ENCODE measurements at regions not wholly inside any gene's neighbourhood (a gene's known extent, or its start where the extent isn't known, plus 50 kb on each side); places are given as distances from the start of the nearest gene placed in this dataset.
"Not testable (repeated sequence)": the region's sequence is repeated elsewhere in the genome, so short reads cannot be mapped to it uniquely, and the experiment has no call there.

DNA sequence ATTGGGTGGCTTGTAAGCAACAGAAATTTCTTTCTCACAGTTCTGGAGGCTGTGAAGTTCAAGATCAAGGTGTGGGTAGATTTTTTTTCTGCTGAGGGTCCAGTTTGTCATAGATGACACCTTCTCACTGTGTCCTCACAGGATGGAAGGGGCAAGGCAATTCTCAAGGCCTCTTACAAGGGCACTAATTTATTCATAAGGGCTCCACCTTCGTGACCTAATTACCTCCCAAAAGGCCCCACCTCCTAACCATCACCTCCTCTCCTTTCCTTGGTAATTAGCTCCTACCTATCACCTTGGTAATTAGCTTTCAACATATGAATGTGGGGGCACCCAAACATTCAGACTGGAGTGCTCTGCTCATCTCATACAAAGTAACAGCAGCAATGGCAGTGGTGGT is 92.3 kb upstream of the CD44 start:
- DNase-seq (no peak), ATAC-seq (ENCODE audit: low FRiP score) (no peak)
- intact Hi-C loops (cut with DNase I): no loop called here
- no peak overlapping the region for H3K27ac ChIP-seq (ENCODE audit: low read depth in 1 of 2, low read length in 2 of 2)
- no peaks in the 10 kb centered on the region for H3K27me3 ChIP-seq (ENCODE audit: control insufficient read depth in 1 of 2, insufficient read depth in 2 of 2, low read length in 1 of 2)
- H3K9me3 ChIP-seq (ENCODE audit: control insufficient read depth, low read length): no peaks in the 10 kb centered on the region
- H3K4me1 ChIP-seq (ENCODE audit: control insufficient read depth in 1 of 2, insufficient read depth in 2 of 2, low read length in 2 of 2): no peaks in the 10 kb centered on the region
- H3K4me3 ChIP-seq (ENCODE audit: low read length in 2 of 2): no peak overlapping the region
- H3K36me3 ChIP-seq (ENCODE audit: control insufficient read depth in 1 of 2, insufficient read depth in 2 of 2, low read length in 1 of 2): no peaks in the 10 kb centered on the region
- 99 to 100% methylated on average over 1 of the region's 1 CpG for WGBS, 2 donors

DNA sequence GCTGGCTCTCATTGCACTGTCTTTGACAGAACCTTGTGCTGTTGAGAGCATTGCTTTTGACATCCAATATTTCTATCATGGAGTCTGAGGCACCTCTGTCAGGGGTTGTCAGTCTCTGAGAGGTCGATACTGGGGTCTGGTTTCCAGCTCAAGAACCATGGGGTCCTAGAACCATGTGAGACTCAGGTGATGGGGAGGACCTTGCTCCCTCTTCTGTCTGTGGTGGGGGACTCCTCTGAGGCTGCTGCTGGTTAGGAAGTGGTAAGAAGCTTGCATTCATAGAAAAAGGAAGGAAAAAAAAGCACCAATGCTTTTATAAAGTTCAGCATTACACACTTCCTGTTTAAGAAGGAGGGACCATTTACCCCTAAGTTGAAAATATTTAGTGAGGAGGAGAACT is 91.8 kb upstream of the CD44 start:
- Histone ChIP-seq H3K4me3 (ENCODE audit: low read length in 2 of 2) (no peak overlapping the region), H3K4me1 (ENCODE audit: control insufficient read depth in 1 of 2, insufficient read depth in 2 of 2, low read length in 2 of 2) (no peaks in the 10 kb centered on the region), H3K9me3 (ENCODE audit: control insufficient read depth, low read length) (no peaks in the 10 kb centered on the region), H3K36me3 (ENCODE audit: control insufficient read depth in 1 of 2, insufficient read depth in 2 of 2, low read length in 1 of 2) (no peaks in the 10 kb centered on the region), H3K27me3 (ENCODE audit: control insufficient read depth in 1 of 2, insufficient read depth in 2 of 2, low read length in 1 of 2) (no peaks in the 10 kb centered on the region), H3K27ac (ENCODE audit: low read depth in 1 of 2, low read length in 2 of 2) (no peak overlapping the region)
- ATAC-seq (ENCODE audit: low FRiP score) (no peak), DNase-seq (no peak)
- intact Hi-C loops (cut with DNase I): no loop called here
- 83 to 92% methylated on average over 1 of the region's 1 CpG for WGBS, 2 donors

GRCh38 chr11:35047769-35048168 is 91.2 kb upstream of the CD44 start:
- H3K27ac ChIP-seq (ENCODE audit: low read depth in 1 of 2, low read length in 2 of 2): no peak overlapping the region
- H3K36me3 ChIP-seq (ENCODE audit: control insufficient read depth in 1 of 2, insufficient read depth in 2 of 2, low read length in 1 of 2): no peaks in the 10 kb centered on the region
- no peak overlapping the region for H3K4me3 ChIP-seq (ENCODE audit: low read length in 2 of 2)
- H3K4me1 ChIP-seq (ENCODE audit: control insufficient read depth in 1 of 2, insufficient read depth in 2 of 2, low read length in 2 of 2): no peaks in the 10 kb centered on the region
- H3K27me3 ChIP-seq (ENCODE audit: control insufficient read depth in 1 of 2, insufficient read depth in 2 of 2, low read length in 1 of 2): no peaks in the 10 kb centered on the region
- DNase-seq (no peak), ATAC-seq (ENCODE audit: low FRiP score) (no peak)
- WGBS, 2 donors: 94 to 99% methylated on average over 2 of the region's 2 CpGs
- H3K9me3 ChIP-seq (ENCODE audit: control insufficient read depth, low read length): no peaks in the 10 kb centered on the region
- intact Hi-C loops (cut with DNase I): no loop called here

- H3K36me3 ChIP-seq (ENCODE audit: control insufficient read depth in 1 of 2, insufficient read depth in 2 of 2, low read length in 1 of 2); H3K4me3 ChIP-seq (ENCODE audit: low read length in 2 of 2); H3K27me3 ChIP-seq (ENCODE audit: control insufficient read depth in 1 of 2, insufficient read depth in 2 of 2, low read length in 1 of 2); DNase-seq; H3K9me3 ChIP-seq (ENCODE audit: control insufficient read depth, low read length); H3K4me1 ChIP-seq (ENCODE audit: control insufficient read depth in 1 of 2, insufficient read depth in 2 of 2, low read length in 2 of 2); H3K27ac ChIP-seq (ENCODE audit: low read depth in 1 of 2, low read length in 2 of 2); intact Hi-C loops (cut with DNase I); ATAC-seq (ENCODE audit: low FRiP score): not testable (repeated sequence)
- WGBS, 2 donors: 36 to 60% methylated on average over 3 of the region's 3 CpGs
These were observed 90.6 kb upstream of the CD44 start for GRCh38 chr11:35048346-35048745.

GRCh38 chr11:35049859-35050531 is 89.0 kb upstream of the CD44 start:
- Histone ChIP-seq H3K4me3 (ENCODE audit: low read length in 2 of 2) (no peak overlapping the region), H3K27ac (ENCODE audit: low read depth in 1 of 2, low read length in 2 of 2) (no peak overlapping the region), H3K4me1 (ENCODE audit: control insufficient read depth in 1 of 2, insufficient read depth in 2 of 2, low read length in 2 of 2) (no peaks in the 10 kb centered on the region), H3K9me3 (ENCODE audit: control insufficient read depth, low read length) (no peaks in the 10 kb centered on the region), H3K27me3 (ENCODE audit: control insufficient read depth in 1 of 2, insufficient read depth in 2 of 2, low read length in 1 of 2) (no peaks in the 10 kb centered on the region), H3K36me3 (ENCODE audit: control insufficient read depth in 1 of 2, insufficient read depth in 2 of 2, low read length in 1 of 2) (no peaks in the 10 kb centered on the region)
- ATAC-seq (ENCODE audit: low FRiP score) (no peak), DNase-seq (no peak)
- intact Hi-C loops (cut with DNase I): no loop called here
- WGBS, 2 donors: 77 to 80% methylated on average over 4 of the region's 4 CpGs

DNA sequence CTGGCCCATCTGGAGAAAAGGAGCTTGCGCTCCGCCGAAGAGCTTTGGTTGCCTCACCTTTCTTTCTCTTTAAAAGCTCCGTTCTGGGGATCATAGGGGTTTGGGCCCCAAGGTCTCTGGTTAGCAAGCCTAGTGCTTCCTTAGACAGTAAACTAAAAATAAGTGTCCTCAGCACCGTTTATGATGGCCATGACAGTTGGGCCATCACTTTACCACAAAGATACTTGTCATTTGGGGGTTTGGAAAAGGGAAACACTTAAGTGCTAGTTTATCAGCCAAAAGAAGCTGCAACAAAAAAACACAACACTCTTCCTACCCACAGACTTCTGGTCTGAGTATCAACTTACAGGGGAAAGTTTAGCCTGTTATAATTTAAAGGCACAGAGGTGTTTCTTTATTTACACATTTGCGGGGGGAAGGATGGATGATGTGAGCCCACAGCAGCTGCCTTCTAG is 88.4 kb upstream of the CD44 start:
- 83 to 86% methylated on average over 6 of the region's 6 CpGs for WGBS, 2 donors
- no peak for ATAC-seq (ENCODE audit: low FRiP score)

DNA sequence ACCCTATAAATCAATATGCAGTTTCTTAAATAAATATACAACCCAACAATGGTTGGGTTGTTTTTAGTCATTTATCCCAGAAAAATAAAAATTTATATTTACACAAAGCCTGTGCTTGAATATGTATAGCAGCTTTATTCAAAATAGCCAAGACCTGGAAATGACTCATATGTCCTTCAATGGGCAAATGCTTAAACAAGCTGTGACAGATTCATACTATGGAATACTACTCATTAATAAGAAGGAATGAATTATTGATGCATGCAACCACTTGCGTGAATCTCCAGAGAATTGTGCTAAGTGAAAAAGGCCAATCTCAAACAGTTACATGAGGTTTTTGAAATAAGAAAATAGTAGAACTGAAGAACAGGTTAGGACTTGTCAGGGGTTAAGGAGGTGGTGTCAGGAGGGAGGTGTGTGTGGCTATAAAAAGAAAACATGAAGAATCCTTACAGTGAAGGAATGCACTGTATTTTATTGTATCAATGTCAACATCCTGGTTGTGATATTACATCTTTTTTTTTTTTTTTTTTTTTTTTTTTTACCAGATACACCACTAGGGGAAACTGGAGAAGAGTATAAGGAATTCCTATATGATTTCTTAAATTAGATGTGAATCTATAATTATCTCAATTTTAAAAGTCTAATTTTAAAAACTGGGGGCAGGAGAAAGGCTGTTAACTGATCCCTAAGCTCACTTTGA is 82.4 kb upstream of the CD44 start:
- intact Hi-C loops (cut with DNase I): no loop called here
- WGBS, 2 donors: 93 to 97% methylated on average over 1 of the region's 1 CpG
- Histone ChIP-seq H3K9me3 (ENCODE audit: control insufficient read depth, low read length) (no peaks in the 10 kb centered on the region), H3K27ac (ENCODE audit: low read depth in 1 of 2, low read length in 2 of 2) (no peak overlapping the region), H3K4me1 (ENCODE audit: control insufficient read depth in 1 of 2, insufficient read depth in 2 of 2, low read length in 2 of 2) (no peaks in the 10 kb centered on the region), H3K4me3 (ENCODE audit: low read length in 2 of 2) (no peak overlapping the region), H3K36me3 (ENCODE audit: control insufficient read depth in 1 of 2, insufficient read depth in 2 of 2, low read length in 1 of 2) (no peaks in the 10 kb centered on the region), H3K27me3 (ENCODE audit: control insufficient read depth in 1 of 2, insufficient read depth in 2 of 2, low read length in 1 of 2) (no peaks in the 10 kb centered on the region)
- DNase-seq: no peak
- ATAC-seq (ENCODE audit: low FRiP score): no peak

More for the DNA sequence above, 88.4 kb upstream of the CD44 start:
- intact Hi-C loops (cut with DNase I): no loop called here
- Histone ChIP-seq H3K4me1 (ENCODE audit: control insufficient read depth in 1 of 2, insufficient read depth in 2 of 2, low read length in 2 of 2) (no peaks in the 10 kb centered on the region), H3K9me3 (ENCODE audit: control insufficient read depth, low read length) (no peaks in the 10 kb centered on the region), H3K27me3 (ENCODE audit: control insufficient read depth in 1 of 2, insufficient read depth in 2 of 2, low read length in 1 of 2) (no peaks in the 10 kb centered on the region), H3K27ac (ENCODE audit: low read depth in 1 of 2, low read length in 2 of 2) (no peak overlapping the region), H3K36me3 (ENCODE audit: control insufficient read depth in 1 of 2, insufficient read depth in 2 of 2, low read length in 1 of 2) (no peaks in the 10 kb centered on the region), H3K4me3 (ENCODE audit: low read length in 2 of 2) (no peak overlapping the region)
- no peak for DNase-seq

GRCh38 chr11:35057926-35058668 is 80.9 kb upstream of the CD44 start:
- ATAC-seq (ENCODE audit: low FRiP score) (no peak), DNase-seq (no peak)
- H3K9me3 ChIP-seq (ENCODE audit: control insufficient read depth, low read length): no peaks in the 10 kb centered on the region
- H3K4me3 ChIP-seq (ENCODE audit: low read length in 2 of 2): no peak overlapping the region
- no peaks in the 10 kb centered on the region for H3K27me3 ChIP-seq (ENCODE audit: control insufficient read depth in 1 of 2, insufficient read depth in 2 of 2, low read length in 1 of 2)
- WGBS, 2 donors: 97 to 98% methylated on average over 2 of the region's 2 CpGs
- no peak overlapping the region for H3K27ac ChIP-seq (ENCODE audit: low read depth in 1 of 2, low read length in 2 of 2)
- no peaks in the 10 kb centered on the region for H3K36me3 ChIP-seq (ENCODE audit: control insufficient read depth in 1 of 2, insufficient read depth in 2 of 2, low read length in 1 of 2)
- no peaks in the 10 kb centered on the region for H3K4me1 ChIP-seq (ENCODE audit: control insufficient read depth in 1 of 2, insufficient read depth in 2 of 2, low read length in 2 of 2)
- intact Hi-C loops (cut with DNase I): no loop called here

Data from aorta (tissue), 5 donors.